PFSK-1 (cell line): ENCODE measurements at regions not wholly inside any gene's neighbourhood (a gene's known extent, or its start where the extent isn't known, plus 50 kb on each side); places are given as distances from the start of the nearest gene placed in this dataset.

ENCODE experiments used
- FOXP2 ChIP-seq: optimal IDR thresholded peaks from 2 replicates; pipeline ENCODE3; 2011; ENCODE audit warnings: borderline replicate concordance, control low read depth, inconsistent platforms; ENCODE audit not compliant: insufficient read depth; ENCODE audit errors: extremely low read length, extremely low read depth
- POLR2AphosphoS5 ChIP-seq: IDR thresholded peaks from 2 replicates; pipeline ENCODE4 v1.6.1; 2012; ENCODE audit warnings: low read depth, mild to moderate bottlenecking, control low read depth, low read length, moderate library complexity
- REST ChIP-seq, 2 experiments: IDR thresholded peaks; 2 replicates each; pipeline versions ENCODE4 v1.6.1 to v1.8.0; 2011 to 2012; ENCODE audit warnings: low read depth in 2 of 2, low read length in 2 of 2, control low read depth in 1 of 2, inconsistent platforms in 1 of 2, mild to moderate bottlenecking in 1 of 2, moderate library complexity in 1 of 2; ENCODE audit not compliant: insufficient read depth in 1 of 2
- TAF1 ChIP-seq: IDR thresholded peaks from 2 replicates; pipeline ENCODE4 v1.6.1; 2012; ENCODE audit warnings: low read length, control low read depth, borderline replicate concordance; ENCODE audit not compliant: insufficient read depth

GRCh38 chr11:122600290-122600689 is 55.2 kb upstream of the UBASH3B start:
- TF ChIP-seq POLR2AphosphoS5 (no peak), TAF1 (no peak), REST (IDR thresholded peaks at IDR 0.05; ENCODE audit: insufficient read depth in 1 of 2, low read depth in 2 of 2, low read length in 2 of 2) (no peak), FOXP2 (no peak)
